GM19372 (cell line): ENCODE measurements at regions not wholly inside any gene's neighbourhood (a gene's known extent, or its start where the extent isn't known, plus 50 kb on each side); places are given as distances from the start of the nearest gene placed in this dataset.

Experiments used
- ATAC-seq: cut with Tn5 transposase; IDR thresholded peaks from one replicate; pipeline ENCODE4 v1.9.1; 2021; ENCODE audit warnings: mild to moderate bottlenecking, low read depth, moderate library complexity; ENCODE audit not compliant: unreplicated experiment

GRCh38 chr5:10173716-10174115, 76.0 kb downstream of the ATPSCKMT start:
- ATAC-seq = no peak

GRCh38 chr5:10172247-10172646, 77.4 kb downstream of the ATPSCKMT start:
- no peak for ATAC-seq

GRCh38 chr5:10169359-10169758, 80.3 kb downstream of the ATPSCKMT start:
- ATAC-seq = no peak

GRCh38 chr5:10168254-10168653, 81.4 kb downstream of the ATPSCKMT start:
- no peak for ATAC-seq

- no peak for ATAC-seq
Measured at GRCh38 chr5:10167806-10168205, 81.9 kb downstream of the ATPSCKMT start.

- ATAC-seq = no peak
Measured at GRCh38 chr5:10166392-10166791, 83.3 kb downstream of the ATPSCKMT start.

GRCh38 chr5:10162468-10162867, 87.2 kb downstream of the ATPSCKMT start:
- no peak for ATAC-seq

- ATAC-seq = no peak
Measured at GRCh38 chr5:10161778-10162177, 87.9 kb downstream of the ATPSCKMT start.

GRCh38 chr5:10160241-10160640, 89.4 kb downstream of the ATPSCKMT start:
- no peak for ATAC-seq

- ATAC-seq = no peak
Measured at GRCh38 chr5:10158886-10159285, 90.8 kb downstream of the ATPSCKMT start.

- no peak for ATAC-seq
Measured at GRCh38 chr5:10157085-10157669, 92.5 kb downstream of the ATPSCKMT start.

- no peak for ATAC-seq
Measured at GRCh38 chr5:10155897-10156667, 93.6 kb downstream of the ATPSCKMT start.

- no peak for ATAC-seq
Measured at GRCh38 chr5:10153808-10154537, 95.7 kb downstream of the ATPSCKMT start.

- no peak for ATAC-seq
Measured at GRCh38 chr5:10153394-10153793, 96.3 kb downstream of the ATPSCKMT start.

- no peak for ATAC-seq
Measured at GRCh38 chr5:10151656-10152055, 98.0 kb downstream of the ATPSCKMT start.

- ATAC-seq = no peak
Measured at GRCh38 chr5:10149911-10150310, 99.8 kb downstream of the ATPSCKMT start.

- ATAC-seq = no peak
Measured at GRCh38 chr5:10145923-10146401, 103.7 kb downstream of the ATPSCKMT start.

- ATAC-seq = no peak
Measured at GRCh38 chr5:10144040-10144439, 105.6 kb downstream of the ATPSCKMT start.

- ATAC-seq = no peak
Measured at GRCh38 chr5:10140195-10140973, 109.3 kb downstream of the ATPSCKMT start.

- no peak for ATAC-seq
Measured at GRCh38 chr5:10138395-10139057, 111.2 kb downstream of the ATPSCKMT start.
